HEK293 (cell line): ENCODE measurements at regions not wholly inside any gene's neighbourhood (a gene's known extent, or its start where the extent isn't known, plus 50 kb on each side); places are given as distances from the start of the nearest gene placed in this dataset.

Experiments used
- CTCF ChIA-PET: fragments of 350-600 bp; formaldehyde crosslinking; extraction: SDS; loops from one replicate; lab custom pipeline; 2021; ENCODE audit warnings: antibody characterized with exemption; lab: Yijun Ruan, JAX
- POLR2A ChIA-PET: fragments of 300-600 bp; formaldehyde crosslinking; extraction: SDS; loops from one replicate; lab custom pipeline; 2020; ENCODE audit warnings: antibody characterized with exemption, inconsistent platforms; lab: Yijun Ruan, JAX
- H3K27ac ChIP-seq: fragments of 200-500 bp; sonication (Bioruptor generic); 2 replicates; pipeline ENCODE4 v1.5.1; 2014; ENCODE audit warnings: low read depth, low read length, control low read depth, inconsistent platforms; ENCODE audit errors: extremely low read depth
- H3K36me3 ChIP-seq, 2 experiments: fragments of 200-500 bp in 1 of 2; sonication (Bioruptor generic) in 1 of 2; 1 replicate in 1 of 2; 2 replicates in 1 of 2; pipeline ENCODE4 v1.5.1; 2014 to 2017; ENCODE audit warnings: inconsistent platforms in 2 of 2, low read length in 2 of 2; ENCODE audit not compliant: control insufficient read depth in 2 of 2, insufficient read depth in 1 of 2
- H3K4me1 ChIP-seq: fragments of 200-500 bp; sonication (Bioruptor generic); 2 replicates; pipeline ENCODE4 v1.5.1; 2014; ENCODE audit warnings: mild to moderate bottlenecking, low read length, inconsistent platforms; ENCODE audit not compliant: control insufficient read depth, insufficient read depth
- H3K4me3 ChIP-seq: 2 replicates; pipeline ENCODE4 v1.5.1; 2011; ENCODE audit warnings: low read depth, mild to moderate bottlenecking, control low read depth, low read length, moderate library complexity
- H3K9me3 ChIP-seq: fragments of 200-500 bp; sonication (Bioruptor generic); 2 replicates; pipeline ENCODE4 v1.5.1; 2014; ENCODE audit warnings: low read depth, low read length, inconsistent platforms; ENCODE audit not compliant: control insufficient read depth, insufficient read depth
- BCL11B ChIP-seq: fragments of 450-650 bp; formaldehyde crosslinking; IDR thresholded peaks from 2 replicates; pipeline ENCODE4 v1.5.1; 2016; ENCODE audit warnings: low read depth, missing biosample characterization, missing genetic modification characterization
- EGR2 ChIP-seq: fragments of 450-650 bp; formaldehyde crosslinking; IDR thresholded peaks from 2 replicates; pipeline ENCODE4 v1.5.1; 2016; ENCODE audit warnings: low read depth, missing biosample characterization, missing genetic modification characterization
- GLI2 ChIP-seq: fragments of 450-650 bp; formaldehyde crosslinking; IDR thresholded peaks from 2 replicates; pipeline ENCODE4; 2017; ENCODE audit warnings: missing biosample characterization, missing genetic modification characterization, low read depth, borderline replicate concordance
- KLF17 ChIP-seq: fragments of 450-650 bp; formaldehyde crosslinking; IDR thresholded peaks from 2 replicates; pipeline ENCODE4 v1.5.1; 2016; ENCODE audit warnings: missing biosample characterization, missing genetic modification characterization
- MYNN ChIP-seq: fragments of 450-650 bp; formaldehyde crosslinking; IDR thresholded peaks from 2 replicates; pipeline ENCODE4 v1.5.1; 2016; ENCODE audit warnings: missing biosample characterization, missing genetic modification characterization, borderline replicate concordance
- MZF1 ChIP-seq: fragments of 450-650 bp; formaldehyde crosslinking; IDR thresholded peaks from 2 replicates; pipeline ENCODE4 v1.5.1; 2017; ENCODE audit warnings: missing biosample characterization, missing genetic modification characterization, borderline replicate concordance
- PRDM6 ChIP-seq: fragments of 450-650 bp; formaldehyde crosslinking; IDR thresholded peaks from 2 replicates; pipeline ENCODE4 v1.5.1; 2017; ENCODE audit warnings: missing biosample characterization, missing genetic modification characterization
- TCF7L2 ChIP-seq: IDR thresholded peaks from 2 replicates; pipeline ENCODE4 v1.6.1; 2011; ENCODE audit warnings: low read depth, mild to moderate bottlenecking, inconsistent platforms, low read length, moderate library complexity, borderline replicate concordance
- TSHZ1 ChIP-seq: fragments of 450-650 bp; formaldehyde crosslinking; IDR thresholded peaks from 2 replicates; pipeline ENCODE4 v1.5.1; 2016; ENCODE audit warnings: missing biosample characterization, missing genetic modification characterization, borderline replicate concordance
- YY2 ChIP-seq: fragments of 450-650 bp; formaldehyde crosslinking; IDR thresholded peaks from 2 replicates; pipeline ENCODE4 v1.5.1; 2016; ENCODE audit warnings: missing biosample characterization, missing genetic modification characterization
- ZBTB20 ChIP-seq: fragments of 450-650 bp; formaldehyde crosslinking; IDR thresholded peaks from 2 replicates; pipeline ENCODE4 v1.5.1; 2016; ENCODE audit warnings: missing biosample characterization, missing genetic modification characterization
- ZBTB48 ChIP-seq: fragments of 450-650 bp; formaldehyde crosslinking; IDR thresholded peaks from 2 replicates; pipeline ENCODE4 v1.5.1; 2016; ENCODE audit warnings: missing biosample characterization, missing genetic modification characterization
- ZEB2 ChIP-seq: fragments of 450-650 bp; formaldehyde crosslinking; IDR thresholded peaks from 2 replicates; pipeline ENCODE4 v1.5.1; 2016; ENCODE audit warnings: missing biosample characterization, missing genetic modification characterization
- ZFP69B ChIP-seq: fragments of 450-650 bp; formaldehyde crosslinking; IDR thresholded peaks from 2 replicates; pipeline ENCODE4 v1.5.1; 2016; ENCODE audit warnings: missing biosample characterization, missing genetic modification characterization
- ZNF10 ChIP-seq: fragments of 450-650 bp; formaldehyde crosslinking; IDR thresholded peaks from 2 replicates; pipeline ENCODE4 v1.5.1; 2017; ENCODE audit warnings: missing biosample characterization, missing genetic modification characterization
- ZNF202 ChIP-seq: fragments of 450-650 bp; formaldehyde crosslinking; IDR thresholded peaks from 2 replicates; pipeline ENCODE4 v1.5.1; 2016; ENCODE audit warnings: missing biosample characterization, missing genetic modification characterization, borderline replicate concordance
- ZNF23 ChIP-seq: fragments of 450-650 bp; formaldehyde crosslinking; IDR thresholded peaks from 2 replicates; pipeline ENCODE4 v1.5.1; 2016; ENCODE audit warnings: missing biosample characterization, missing genetic modification characterization, borderline replicate concordance
- ZNF274 ChIP-seq, 2 experiments: fragments of 200-500 bp in 1 of 2; fragments of 450-650 bp in 1 of 2; sonication (Bioruptor generic) in 1 of 2; formaldehyde crosslinking in 1 of 2; IDR thresholded peaks; 2 replicates each; pipeline versions ENCODE4 v1.5.1 to v1.6.1; 2014 to 2016; ENCODE audit warnings: borderline replicate concordance in 1 of 2, inconsistent platforms in 1 of 2, low read length in 1 of 2, missing biosample characterization in 1 of 2, missing genetic modification characterization in 1 of 2
- ZNF280D ChIP-seq: fragments of 450-650 bp; formaldehyde crosslinking; IDR thresholded peaks from 2 replicates; pipeline ENCODE4 v1.5.1; 2016; ENCODE audit warnings: missing biosample characterization, missing genetic modification characterization
- ZNF292 ChIP-seq: fragments of 450-650 bp; formaldehyde crosslinking; IDR thresholded peaks from 2 replicates; pipeline ENCODE4 v1.5.1; 2016; ENCODE audit warnings: low read depth, missing biosample characterization, missing genetic modification characterization, borderline replicate concordance
- ZNF394 ChIP-seq: fragments of 450-650 bp; formaldehyde crosslinking; IDR thresholded peaks from 2 replicates; pipeline ENCODE4 v1.5.1; 2016; ENCODE audit warnings: missing biosample characterization, missing genetic modification characterization, mild to moderate bottlenecking, moderate library complexity, borderline replicate concordance
- ZNF404 ChIP-seq: fragments of 450-650 bp; formaldehyde crosslinking; IDR thresholded peaks from 2 replicates; pipeline ENCODE4 v1.5.1; 2017; ENCODE audit warnings: missing biosample characterization, missing genetic modification characterization
- ZNF449 ChIP-seq: fragments of 450-650 bp; formaldehyde crosslinking; IDR thresholded peaks from 2 replicates; pipeline ENCODE4 v1.5.1; 2017; ENCODE audit warnings: missing biosample characterization, mild to moderate bottlenecking, missing genetic modification characterization, moderate library complexity
- ZNF777 ChIP-seq: fragments of 450-650 bp; formaldehyde crosslinking; IDR thresholded peaks from 2 replicates; pipeline ENCODE4 v1.5.1; 2017; ENCODE audit warnings: missing biosample characterization, missing genetic modification characterization, borderline replicate concordance

- Histone ChIP-seq H3K4me1 (no peaks in the 10 kb centered on the region), H3K9me3 (no peaks in the 10 kb centered on the region), H3K4me3 (no peak overlapping the region)
- POLR2A ChIA-PET = no interaction called here
- no peak for TF ChIP-seq ZNF777 (tag by site-specific recombination)
- no peak for TF ChIP-seq TCF7L2
- no peak for TF ChIP-seq ZNF202
- no peak for TF ChIP-seq ZNF23 (tag by site-specific recombination)
- TF ChIP-seq EGR2 (tag by site-specific recombination) = no peak
- no peak for TF ChIP-seq ZBTB48 (tag by site-specific recombination)
- TF ChIP-seq BCL11B (tag by site-specific recombination) = no peak
- no peak for TF ChIP-seq YY2 (tag by site-specific recombination)
- no peak for TF ChIP-seq ZNF404 (tag by site-specific recombination)
- no peak for TF ChIP-seq GLI2 (tag by site-specific recombination)
- TF ChIP-seq ZFP69B (tag by site-specific recombination) = no peak
- no peak for TF ChIP-seq MZF1 (tag by site-specific recombination)
- no peak for TF ChIP-seq PRDM6
- TF ChIP-seq ZNF10 (tag by site-specific recombination) = no peak
- no peak for TF ChIP-seq ZBTB20 (tag by site-specific recombination)
- TF ChIP-seq MYNN (tag by site-specific recombination) = no peak
- no peak for TF ChIP-seq KLF17
- TF ChIP-seq, all 188 proteins: peak for 0
- Histone ChIP-seq H3K27ac (no peak overlapping the region), H3K36me3 (no peaks in the 10 kb centered on the region)
- CTCF ChIA-PET = interaction anchor here (0.7 kb wide), 1 partner anchor 9 kb away, joined by 3 read pairs; no protein-coding TSS in a partner anchor
Measured at GRCh38 chr12:70052476-70052875, 190.8 kb upstream of the CNOT2 start.

GRCh38 chr12:70052931-70053497 is 190.2 kb upstream of the CNOT2 start:
- H3K36me3 ChIP-seq = no peaks in the 10 kb centered on the region
- no peak overlapping the region for H3K4me3 ChIP-seq
- POLR2A ChIA-PET = no interaction called here
- no peaks in the 10 kb centered on the region for H3K4me1 ChIP-seq
- no peaks in the 10 kb centered on the region for H3K9me3 ChIP-seq
- CTCF ChIA-PET = interaction anchor here (0.7 kb wide), 1 partner anchor 9 kb away, joined by 3 read pairs; no protein-coding TSS in a partner anchor
- H3K27ac ChIP-seq = no peak overlapping the region
- TF ChIP-seq ZNF274 (IDR thresholded peaks at IDR 0.05; ENCODE audit: low read length) (no peak), ZNF274 (tag by site-specific recombination; IDR thresholded peaks at IDR 0.05; ENCODE audit: borderline replicate concordance) (no peak), TSHZ1 (tag by site-specific recombination) (no peak), ZEB2 (tag by site-specific recombination) (no peak; the same call in 1 of the 2 replicates), ZNF280D (tag by site-specific recombination) (no peak), ZNF394 (tag by site-specific recombination) (no peak), ZNF292 (tag by site-specific recombination) (no peak), ZNF202 (no peak), ZNF449 (tag by site-specific recombination) (no peak)
